GM21381 (cell line): ENCODE measurements at regions not wholly inside any gene's neighbourhood (a gene's known extent, or its start where the extent isn't known, plus 50 kb on each side); places are given as distances from the start of the nearest gene placed in this dataset.

Source experiments
- ATAC-seq: cut with Tn5 transposase; IDR thresholded peaks from one replicate; pipeline ENCODE4 v1.9.1; 2021; ENCODE audit warnings: mild to moderate bottlenecking, moderate library complexity; ENCODE audit not compliant: unreplicated experiment

DNA sequence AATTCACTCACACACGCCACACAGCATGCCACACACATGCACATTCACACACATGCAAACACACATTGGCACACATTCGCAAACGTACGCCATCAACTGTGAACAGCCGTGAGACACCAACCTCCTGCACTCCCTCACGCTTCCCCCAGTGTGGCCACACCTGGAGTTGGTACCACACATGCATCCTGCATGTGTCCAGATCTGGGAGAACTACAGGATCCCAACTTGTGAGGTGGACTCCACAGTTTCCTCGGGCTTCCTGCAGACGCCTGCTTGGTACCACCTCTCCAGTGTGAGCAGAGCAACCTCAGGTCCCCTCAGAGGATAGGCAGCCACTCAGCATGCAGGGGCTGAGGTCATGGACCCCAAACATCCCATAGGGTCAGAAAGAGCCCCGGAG, 239.0 kb downstream of the EIPR1 start:
- no peak for ATAC-seq

DNA sequence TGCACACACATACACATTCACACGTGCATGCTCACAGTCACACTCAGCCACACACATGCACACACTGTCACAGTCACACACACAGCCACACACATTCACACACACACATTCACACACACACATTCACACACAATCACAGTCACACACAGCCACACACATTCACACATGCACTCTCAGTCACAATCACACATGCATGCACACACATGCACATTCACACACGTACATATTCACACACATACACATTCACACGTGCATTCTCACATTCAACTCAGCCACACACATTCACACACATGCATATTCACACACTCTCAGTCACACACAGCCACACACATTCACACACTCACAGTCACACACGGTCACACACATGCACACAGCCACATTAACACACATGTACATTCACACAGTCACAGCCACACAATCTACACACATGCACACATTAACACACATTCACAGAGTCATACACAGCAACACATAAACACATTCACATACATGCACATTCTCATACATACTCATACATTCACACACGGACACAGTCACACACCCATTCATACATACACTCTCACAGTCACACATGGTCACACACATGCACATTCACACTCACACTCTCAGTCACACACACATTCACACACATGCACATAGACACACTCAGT, 239.8 kb downstream of the EIPR1 start:
- no peak for ATAC-seq

DNA sequence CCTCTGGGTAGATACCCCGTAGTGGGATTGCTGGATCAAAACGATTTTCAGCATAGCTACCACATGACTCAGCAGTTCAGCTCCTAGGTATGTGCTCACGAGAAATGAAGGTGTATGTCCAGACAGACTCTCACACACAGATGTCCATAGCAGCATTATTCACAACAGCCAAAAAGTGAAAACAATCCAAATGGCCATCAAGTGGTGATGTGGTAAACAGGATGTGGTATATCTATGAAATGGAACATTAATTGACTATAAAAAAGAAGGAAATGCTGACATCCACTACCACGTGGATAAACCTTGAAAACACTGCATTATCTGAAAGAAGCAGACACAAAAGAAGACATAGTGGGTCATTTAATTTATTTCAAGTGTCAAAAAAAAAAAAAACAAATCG, 241.9 kb downstream of the EIPR1 start:
- no peak for ATAC-seq

DNA sequence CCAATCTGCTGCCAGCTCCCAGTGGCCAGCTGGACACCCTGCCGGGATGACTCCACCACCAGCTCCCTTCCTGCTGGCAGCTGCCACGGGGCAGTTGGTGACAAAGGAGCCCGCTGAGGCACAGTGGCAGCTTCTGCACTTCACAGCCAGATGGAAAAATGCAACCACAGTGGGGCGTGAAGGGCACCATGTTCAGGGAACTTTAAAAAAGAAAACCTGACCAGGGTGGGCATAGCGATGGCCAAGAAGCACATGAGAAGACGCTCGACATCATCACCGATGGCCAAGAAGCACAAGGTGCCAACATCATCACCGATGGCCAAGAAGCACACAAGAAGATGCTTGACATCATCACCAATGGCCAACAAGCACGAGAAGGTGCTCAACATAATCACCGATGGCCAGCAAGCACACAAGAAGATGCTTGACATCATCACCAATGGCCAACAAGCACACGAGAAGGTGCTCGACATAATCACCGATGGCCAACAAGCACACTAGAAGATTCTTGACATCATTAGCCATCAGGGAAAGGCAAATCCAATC, 243.5 kb downstream of the EIPR1 start:
- no peak for ATAC-seq

DNA sequence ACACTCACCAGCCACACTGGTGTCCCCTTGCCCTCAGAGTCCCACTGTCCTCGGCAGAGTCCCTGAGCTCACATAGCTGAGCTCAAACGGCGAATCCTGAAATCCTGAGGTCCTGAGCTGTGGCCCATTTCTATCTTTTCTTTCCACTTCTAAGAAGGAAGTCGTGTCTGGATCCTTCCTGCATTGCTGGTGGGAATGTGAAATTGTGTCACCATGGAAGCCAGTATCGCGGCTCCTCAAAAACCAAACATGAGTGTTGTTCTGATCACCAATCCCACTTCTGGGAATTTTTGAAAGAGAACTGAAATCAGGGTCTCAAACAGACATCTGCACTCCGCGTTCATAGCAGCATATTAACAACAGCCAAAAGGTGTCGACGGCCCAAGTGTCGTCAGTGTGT, 244.7 kb downstream of the EIPR1 start:
- ATAC-seq = no peak

DNA sequence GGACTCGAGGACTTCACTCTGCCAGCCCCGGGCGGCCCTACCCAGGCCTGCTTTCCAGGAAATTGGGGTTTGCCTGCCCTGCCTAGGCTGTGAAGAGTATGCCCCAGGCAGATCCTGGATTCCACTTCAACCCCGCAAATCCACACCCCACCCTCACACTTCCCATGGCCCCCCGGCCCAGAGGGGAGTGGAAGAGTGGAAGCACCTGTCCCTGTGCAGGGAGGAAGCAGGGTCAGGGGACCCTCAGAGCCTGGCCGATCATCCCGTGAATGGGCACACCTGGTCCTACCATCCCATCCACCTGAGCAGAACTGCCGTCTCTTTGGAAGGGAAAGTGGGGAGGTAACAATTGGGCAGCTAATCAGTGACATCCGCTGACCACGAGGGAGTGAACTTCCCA, 245.2 kb downstream of the EIPR1 start:
- ATAC-seq = no peak

DNA sequence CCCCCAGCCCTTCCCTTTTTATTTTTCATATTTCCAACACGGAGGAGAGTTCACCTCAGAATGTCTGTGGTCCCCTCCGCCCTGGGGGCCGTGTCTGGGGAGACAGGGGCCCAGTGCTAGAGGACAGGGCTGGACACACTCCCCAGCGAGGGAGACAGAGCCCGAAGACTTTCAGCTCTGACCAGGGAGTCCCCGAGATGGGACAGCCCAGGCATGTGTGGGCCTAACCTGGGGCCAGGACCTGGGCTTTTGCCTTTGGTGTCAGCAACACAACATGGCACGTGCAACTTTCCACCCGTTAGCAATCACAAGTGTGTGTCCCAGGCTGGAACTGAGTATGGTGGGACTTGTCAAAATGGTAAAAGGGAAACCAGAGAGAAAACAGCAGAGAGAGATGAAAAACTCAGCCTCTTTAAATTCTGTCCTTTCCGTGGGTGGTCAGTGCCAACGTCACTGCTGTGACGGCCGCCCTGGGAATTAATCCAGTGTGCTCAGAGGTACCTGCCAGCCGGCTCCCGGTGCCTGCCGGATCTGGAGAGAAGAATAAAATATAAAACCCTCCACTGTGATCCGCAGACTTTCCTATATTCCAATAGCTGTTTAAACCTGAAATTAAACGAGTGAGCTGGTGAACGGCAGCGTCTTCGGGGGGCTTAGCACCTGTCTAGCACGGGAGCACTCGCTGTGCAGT, 245.8 kb downstream of the EIPR1 start:
- no peak for ATAC-seq

DNA sequence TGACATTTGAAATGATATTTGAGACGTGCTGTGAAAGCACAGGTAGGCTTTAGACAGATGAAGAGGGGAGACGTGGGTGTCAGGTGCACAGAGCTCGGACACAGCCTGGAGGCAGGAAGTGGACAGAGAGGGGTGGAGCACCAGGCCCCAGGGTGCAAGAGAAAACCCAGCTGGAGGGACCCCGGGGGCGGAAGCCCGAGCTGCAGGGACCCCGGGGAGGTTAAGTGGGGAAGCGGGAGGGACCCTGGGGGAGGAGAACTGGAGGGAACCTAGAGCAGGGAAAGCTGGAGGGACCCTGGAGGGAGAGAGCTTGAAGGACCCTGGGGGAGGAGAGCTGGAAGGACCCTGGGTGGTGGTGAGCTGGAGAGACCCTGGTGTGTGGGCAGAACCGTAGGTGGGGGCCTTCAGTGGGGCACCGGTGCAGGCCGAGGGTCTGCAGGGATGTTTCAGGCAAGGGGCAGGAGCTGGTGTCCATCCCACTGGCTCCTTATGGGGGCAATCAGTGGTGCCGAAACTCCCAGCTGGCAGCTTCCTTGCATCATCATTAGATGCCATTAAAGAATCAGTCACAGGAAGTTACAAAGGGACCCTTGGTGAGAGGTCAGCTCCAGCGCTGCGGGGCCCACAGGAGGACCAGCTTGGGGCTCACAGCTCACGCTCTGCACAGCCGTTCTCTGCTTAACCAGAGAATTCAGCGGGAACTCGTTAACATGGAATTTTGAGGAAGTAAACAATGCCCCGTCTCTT, 246.6 kb downstream of the EIPR1 start:
- ATAC-seq = no peak

DNA sequence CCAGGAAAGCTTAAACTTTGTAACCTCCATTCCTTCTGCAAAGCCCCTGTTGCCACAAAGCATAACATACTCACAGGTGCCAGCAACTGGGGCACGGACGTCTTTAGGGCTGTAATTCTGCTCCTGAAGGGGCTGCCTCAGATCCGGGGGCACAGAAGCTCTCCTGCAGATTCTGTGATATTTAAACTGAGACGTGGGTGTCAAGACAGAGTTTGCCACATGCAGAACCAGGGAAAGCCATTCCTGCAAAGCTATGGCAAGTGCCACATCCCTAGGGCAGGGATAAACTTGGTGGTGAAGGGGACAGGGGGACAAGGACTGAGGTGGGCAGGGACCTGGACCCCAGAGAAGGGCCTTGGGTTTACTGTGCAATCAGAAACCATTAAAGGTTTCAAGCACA, 247.2 kb downstream of the EIPR1 start:
- no peak for ATAC-seq

DNA sequence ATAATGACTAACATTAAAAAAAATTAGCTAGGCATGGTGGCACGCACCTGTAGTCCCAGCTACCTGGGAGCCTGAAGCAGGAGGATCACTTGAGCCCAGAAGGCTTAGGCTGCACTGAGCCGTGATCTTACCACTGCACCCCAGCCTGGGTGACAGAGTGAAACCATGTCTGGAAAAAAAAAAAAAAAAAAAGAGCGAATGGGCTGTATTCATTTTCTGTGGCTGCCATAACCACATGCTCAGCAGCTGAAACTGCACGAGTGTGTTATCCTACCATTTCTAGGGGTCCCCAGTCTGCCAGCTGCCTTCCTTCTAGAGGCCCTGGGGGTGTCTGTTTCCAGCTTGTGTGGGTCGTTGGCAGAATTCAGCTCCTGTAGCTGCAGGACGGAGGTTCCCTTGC, 247.8 kb downstream of the EIPR1 start:
- ATAC-seq = no peak

DNA sequence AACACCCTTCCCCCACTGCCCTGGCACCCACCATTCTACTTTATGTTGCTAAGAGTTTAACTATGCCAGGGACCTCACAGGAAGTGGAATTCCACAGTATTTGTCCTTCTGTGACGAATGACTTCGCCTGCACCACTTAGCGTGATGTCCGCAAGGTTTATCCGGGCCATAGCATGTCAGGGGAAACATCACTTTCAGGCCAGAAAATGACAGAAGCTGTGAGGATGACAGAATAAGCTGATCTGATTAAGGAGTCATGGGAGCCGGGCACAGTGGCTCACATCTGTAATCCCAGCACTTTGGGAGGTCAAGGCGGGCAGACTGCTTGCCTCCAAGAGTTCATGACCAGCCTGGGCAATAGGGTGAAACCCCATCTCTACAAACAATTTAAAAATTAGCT, 248.8 kb downstream of the EIPR1 start:
- no peak for ATAC-seq

DNA sequence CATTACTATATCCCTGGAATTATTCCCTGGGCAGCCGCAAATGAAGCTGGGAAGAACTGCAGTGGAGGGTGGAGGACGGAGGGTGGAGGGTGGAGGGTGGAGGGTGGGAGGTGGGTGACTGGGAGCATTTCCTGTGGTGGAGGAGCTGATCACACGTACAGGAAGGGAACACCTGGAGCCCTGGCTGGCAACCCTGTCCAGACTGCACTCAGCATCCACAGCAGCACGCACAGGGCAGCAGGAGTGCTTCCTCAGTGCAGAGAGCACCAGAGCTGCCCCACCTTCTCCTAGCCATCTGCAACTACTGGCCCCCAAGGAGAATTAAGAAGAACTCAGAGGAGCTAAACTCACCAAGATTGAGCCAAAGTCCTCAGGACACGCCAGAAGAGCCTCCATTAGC, 249.9 kb downstream of the EIPR1 start:
- no peak for ATAC-seq

DNA sequence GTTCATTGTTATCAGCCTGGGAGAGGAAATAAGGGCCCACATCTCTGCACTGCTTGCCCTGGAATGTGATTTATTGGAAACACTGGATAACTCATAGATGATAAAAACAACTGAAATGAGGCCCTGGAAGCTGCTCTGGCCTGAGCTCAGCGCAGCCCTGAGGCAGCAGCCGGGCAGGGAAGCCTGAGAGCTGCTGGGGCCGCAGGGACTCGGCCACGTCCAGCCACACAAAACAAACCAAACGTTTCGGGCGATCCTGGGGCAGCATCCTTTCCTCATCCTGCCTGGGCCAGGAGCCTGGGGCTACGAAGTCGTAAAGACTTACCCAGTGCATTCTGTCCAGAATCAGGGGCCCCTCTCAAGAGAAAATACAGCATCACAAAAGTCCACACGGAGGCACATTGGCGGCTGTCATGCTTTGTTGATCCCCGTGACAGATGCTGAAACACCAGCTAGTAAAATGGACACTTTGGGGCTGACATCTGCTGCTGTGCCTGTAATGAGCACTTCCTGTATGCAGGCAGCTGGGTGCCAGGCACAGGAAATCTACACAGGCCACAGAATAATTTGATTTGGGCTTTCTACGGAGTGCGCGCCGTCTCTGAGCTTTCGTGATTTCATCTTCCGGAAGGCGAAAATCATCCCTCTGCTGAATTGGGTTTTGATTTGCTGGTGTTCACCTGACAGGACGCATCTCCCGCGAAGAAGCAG, 250.6 kb downstream of the EIPR1 start:
- ATAC-seq = no peak

DNA sequence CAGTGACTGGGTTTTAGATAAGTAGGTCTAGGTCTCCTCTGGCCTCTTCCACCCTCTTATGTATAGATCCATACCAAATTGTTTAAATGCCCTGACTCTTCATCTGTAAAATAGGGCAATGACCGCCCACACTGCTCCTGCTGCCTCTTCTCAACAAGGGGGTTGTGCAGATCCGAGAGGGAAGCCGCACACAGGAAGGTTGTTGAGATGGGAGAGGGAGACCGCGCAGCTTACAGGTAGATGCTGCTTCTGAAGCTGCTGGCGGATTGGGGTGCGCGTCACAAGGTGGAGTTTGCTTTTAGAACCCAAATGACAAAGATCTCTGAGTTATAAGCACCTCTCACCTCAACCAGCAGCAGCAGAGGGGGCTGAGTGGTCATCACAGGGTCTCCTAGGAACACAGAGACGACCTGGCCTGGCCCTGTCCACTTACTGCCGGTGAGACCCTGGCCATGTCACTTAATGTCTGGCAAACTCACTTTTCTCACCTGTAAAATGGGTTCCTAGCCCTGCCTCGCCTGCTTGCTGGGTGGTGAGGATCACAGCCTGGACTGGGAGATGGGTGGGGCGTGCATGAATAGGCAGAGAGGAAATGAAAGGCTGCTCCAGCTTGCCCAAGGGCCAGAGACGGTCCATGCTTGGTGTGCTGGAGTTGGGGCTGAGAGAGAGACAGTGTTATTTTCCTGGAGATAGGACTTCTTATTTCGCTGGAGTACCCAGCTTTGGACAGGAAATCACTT, 251.3 kb downstream of the EIPR1 start:
- no peak for ATAC-seq

DNA sequence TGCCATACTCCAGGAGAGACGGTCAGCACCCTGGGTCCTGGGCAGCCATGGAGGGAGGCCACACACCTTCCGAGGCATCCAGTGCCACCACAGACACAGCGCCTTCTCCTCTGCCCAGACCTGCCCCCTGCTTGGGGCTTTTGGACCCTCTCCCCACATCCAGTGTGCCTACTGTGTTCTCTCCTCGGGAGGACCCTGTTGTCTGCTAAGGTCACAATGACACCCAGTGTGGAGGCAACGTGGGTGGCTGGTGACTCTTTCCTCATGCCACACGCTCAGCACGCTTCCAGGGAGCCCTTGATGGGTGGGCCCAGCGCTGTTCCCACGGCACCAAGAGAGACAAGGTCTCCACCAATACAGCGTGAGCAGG, 251.9 kb downstream of the EIPR1 start:
- ATAC-seq = no peak

DNA sequence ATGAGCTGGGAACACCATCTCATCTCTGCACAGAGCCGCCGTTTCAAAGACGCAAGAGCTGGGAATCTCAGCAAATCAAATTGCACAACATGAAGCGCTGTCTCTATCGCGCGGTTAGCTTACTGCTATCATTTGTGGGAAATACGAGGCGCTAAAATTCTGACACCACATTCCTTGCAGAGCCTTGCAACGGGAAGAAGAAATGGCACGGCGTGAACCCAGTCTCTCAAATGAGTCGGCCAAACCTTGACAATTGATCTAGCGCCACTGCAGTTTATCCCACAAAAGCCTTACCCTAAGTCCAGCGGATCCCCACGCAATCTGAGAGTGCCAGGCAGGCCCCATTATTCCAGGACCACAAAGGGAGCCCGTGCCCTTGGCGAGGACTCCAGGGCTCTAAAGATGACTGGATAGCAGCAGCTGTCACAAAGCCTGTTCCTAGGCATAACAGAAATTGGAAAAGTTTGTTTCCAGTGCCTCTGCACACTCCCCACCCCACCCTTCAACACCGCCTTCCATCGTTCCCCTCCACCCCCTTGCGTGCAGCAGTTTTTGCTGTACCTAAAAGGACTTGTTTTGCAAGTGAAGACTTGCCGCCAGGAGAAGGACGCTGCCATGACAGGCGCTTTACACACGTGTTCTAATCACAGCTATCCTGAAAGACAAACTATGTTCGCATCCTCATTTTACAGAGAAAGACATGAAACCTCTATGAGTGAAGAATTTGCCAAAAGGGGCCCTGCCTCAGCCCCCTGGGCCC, 252.4 kb downstream of the EIPR1 start:
- ATAC-seq = no peak

DNA sequence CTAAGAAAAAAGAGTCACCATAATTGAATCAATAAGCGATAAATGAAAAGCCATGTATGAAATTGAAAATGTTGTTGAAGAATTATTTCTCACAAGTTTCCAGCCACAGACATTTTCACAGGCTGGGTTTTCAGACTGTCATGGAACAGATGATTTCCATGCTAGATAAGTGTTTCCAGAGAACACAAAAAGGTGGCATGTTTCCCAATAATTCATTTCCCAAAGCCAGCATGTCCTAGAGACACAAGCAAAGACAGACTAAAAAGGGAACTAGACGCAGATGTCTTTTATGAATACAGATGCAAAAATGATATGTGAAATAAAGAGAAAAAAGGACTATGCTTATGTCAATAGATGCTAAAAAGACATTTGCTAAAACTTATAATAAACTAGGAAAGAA, 255.1 kb downstream of the EIPR1 start:
- no peak for ATAC-seq

DNA sequence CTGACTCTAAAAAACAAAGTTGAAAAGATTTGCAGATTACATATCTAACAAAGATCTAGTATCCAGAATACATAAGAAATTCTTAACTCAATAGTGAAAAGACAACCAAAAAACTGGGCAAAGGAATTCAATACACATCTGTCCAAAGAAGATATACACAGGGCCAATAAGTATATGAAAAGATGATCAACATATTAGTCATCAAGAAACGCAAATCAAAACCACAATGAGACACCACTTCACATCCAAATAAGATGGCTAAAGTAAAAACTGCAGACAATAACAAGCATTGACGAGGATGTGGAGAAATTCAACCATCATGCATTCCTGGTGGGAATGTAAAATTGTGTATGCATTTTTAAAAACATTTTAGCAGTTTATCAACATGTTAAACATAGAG, 256.0 kb downstream of the EIPR1 start:
- no peak for ATAC-seq

DNA sequence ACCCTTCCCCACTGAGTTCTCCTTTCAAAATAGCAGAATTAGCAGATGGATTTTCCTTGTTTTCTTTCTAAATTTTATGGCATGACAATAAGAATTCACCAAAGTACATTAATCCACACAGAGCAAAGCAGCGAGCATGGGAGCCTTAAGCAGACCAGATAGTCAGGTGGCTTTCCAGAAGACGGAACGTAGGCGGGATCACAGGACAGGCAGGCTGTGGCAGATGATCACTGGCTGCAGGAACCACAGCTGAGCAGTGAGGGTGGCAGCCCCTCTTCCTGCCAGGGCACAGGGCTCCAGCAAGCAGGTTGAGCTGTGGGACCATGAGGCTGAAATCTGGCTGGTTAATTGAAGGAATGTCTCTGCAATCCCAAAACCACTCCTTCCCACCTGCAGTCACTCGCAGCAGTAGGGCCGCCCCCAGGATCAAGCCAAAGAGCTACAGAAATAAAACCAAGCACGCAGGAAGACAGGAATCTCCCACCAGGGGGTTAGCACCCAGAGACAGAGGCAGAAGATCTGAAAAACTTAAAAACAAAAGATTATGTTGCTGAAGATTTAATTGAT, 259.9 kb downstream of the EIPR1 start:
- no peak for ATAC-seq

DNA sequence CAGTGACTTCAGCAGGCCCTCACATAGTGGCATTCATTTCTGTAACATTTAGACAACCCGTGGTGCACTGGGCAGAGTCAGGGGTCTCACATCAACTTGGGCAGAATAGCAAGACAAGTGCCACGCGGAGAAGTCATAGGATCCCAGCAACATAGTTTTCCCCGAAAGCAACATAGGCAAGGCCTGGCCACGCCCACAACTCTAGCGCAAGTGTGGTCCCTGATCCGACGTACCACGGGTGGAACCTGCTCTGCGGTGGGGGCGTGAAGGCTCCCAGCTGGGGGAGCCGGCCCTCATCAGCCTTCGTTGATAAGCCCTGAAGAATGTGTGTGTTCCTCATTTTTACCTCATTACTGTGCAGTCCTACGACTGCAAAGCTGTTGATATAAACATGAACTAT, 261.2 kb downstream of the EIPR1 start:
- ATAC-seq = no peak
